ENCODE measurements at regions not wholly inside any gene's neighbourhood (a gene's known extent, or its start where the extent isn't known, plus 50 kb on each side); places are given as distances from the start of the nearest gene placed in this dataset.

- no peak for DNase-seq
These were observed 435.2 kb upstream of the CDH4 start for GRCh38 chr20:60816901-60817300.

DNA sequence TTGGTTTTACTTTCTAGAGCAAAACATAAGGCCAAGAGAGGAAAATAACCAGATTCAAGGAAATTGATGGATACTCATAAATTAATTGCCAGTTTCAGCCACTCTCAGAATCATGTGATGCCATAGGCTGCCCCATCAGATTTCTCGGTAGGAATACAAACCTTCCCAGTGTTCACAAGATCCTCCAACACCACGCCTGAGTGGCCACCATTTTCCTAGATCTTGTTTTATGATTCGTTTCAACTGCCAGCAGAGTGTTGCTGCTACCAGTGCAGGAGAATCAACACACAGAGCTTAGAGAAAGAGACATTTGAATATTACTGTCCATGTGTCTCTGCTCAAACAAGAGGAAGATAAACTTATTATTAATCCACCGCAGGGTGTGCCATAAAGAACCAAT lies 434.2 kb upstream of the CDH4 start:
- no peak for DNase-seq

DNA sequence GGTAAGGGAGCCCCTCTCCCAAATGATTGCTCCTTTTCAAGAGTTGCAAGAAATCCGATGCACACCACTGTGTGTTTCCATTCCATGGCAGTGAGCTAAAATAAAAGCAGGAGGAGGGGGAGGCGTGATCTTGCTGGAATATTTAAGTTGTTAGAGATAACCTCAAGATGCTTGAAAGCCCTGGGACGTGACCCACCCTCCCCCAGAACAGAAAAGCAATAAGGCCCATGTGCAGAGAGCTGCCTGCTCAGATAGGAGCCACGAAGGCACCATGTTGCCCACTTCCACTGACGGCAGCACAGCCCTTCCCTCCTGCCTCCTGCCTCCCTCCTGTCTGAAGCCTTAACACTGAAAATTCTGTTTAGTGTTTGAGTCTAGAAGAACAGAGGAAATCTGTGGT lies 432.6 kb upstream of the CDH4 start:
- DNase-seq: no peak

- DNase-seq: no peak
These were observed 431.9 kb upstream of the CDH4 start for GRCh38 chr20:60820149-60820548.

- DNase-seq: no peak
These were observed 431.1 kb upstream of the CDH4 start for GRCh38 chr20:60820918-60821317.

- DNase-seq: no peak
These were observed 429.1 kb upstream of the CDH4 start for GRCh38 chr20:60822699-60823607.

GRCh38 chr20:60835876-60836275 lies 416.2 kb upstream of the CDH4 start:
- DNase-seq: no peak

DNA sequence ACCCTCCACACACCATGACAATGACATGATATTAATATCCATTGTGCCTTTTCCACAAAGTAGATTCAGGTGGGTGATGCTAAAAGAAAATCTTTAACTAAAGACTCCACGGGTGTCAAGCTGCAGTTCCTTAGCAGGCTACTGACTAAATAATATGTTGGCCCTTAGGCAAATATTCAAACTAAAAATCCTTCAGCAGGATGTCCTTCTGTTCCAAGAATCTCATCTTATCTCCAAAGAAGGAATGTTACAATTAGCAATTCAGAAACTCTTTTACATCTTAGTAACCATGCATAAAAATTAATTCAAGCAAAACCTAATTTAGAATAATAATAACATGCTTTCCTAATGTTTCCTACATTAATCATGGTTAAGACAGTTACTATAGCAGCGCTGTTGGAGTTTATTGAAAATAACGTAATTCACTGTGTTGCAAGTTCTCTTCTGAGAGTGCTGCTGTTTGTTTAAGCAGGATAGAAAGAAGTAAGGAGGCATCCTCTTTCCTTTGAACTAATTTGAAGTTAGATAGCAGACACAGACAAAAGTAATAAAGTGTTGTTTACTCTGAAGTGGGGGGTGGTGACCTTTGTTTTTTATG lies 414.8 kb upstream of the CDH4 start:
- no peak for DNase-seq

DNA sequence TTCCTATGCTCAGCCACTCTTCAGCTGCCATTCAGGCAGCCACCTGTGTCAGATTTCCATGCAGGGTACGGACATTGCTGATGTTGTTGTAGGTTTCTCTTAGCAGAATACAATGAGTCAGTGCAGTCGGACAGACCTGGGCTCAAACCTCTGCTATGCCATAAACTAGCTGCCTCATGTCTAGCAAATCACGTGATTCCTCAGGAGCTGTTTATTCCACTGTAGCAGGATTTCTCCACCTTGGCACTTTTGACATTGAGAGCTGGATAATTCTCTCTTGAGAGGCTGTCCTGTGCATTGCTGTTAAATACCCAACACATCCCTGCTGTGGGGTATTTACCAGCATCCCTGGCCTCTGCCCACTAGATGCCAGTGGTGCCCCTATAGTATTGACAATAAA lies 413.8 kb upstream of the CDH4 start:
- DNase-seq: no peak

GRCh38 chr20:60840971-60841370 lies 411.1 kb upstream of the CDH4 start:
- DNase-seq: no peak

GRCh38 chr20:60845146-60845545 lies 406.9 kb upstream of the CDH4 start:
- no peak for DNase-seq

DNA sequence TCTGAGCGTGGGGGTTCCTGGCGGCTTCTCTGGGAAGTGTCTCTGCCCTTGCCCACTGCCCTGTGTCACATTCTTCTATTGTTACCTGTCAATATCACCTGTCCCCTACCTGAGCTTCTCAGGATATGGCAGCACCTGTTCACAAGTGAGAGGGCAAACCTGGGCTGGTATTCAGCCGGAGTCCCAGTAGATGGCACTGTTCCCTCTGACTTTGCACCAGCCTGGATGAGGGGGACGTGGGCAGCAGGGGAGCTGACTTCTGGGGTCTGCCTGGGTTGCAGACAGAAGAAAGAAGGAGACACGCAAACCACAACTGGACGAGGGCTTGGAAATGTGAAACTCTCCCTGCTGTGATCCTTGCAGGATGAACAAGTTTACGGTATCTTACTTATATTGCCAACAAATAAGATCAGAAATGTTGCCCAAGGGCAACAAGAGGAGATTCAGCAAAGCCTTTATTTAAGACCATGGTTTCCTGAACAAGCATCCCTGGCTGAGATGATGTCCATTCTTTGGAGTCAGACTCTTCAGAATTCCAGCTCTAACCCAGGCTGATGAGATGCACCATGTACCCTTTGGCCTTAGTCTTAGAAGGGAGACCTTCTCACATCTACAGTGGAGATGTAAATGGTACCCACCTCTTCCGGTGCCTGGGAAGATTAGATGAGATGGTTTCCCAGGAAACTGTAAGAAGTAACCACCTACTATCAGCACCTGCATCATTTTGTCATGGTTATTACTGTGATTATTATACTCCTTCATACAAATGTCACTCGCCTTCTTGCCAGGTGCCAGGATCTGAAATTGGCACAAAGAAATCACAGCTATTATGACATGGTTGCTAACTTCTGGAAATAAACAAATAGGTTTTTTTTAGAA lies 400.0 kb upstream of the CDH4 start:
- no peak for DNase-seq

GRCh38 chr20:60857708-60858107 lies 394.4 kb upstream of the CDH4 start:
- DNase-seq: no peak

DNA sequence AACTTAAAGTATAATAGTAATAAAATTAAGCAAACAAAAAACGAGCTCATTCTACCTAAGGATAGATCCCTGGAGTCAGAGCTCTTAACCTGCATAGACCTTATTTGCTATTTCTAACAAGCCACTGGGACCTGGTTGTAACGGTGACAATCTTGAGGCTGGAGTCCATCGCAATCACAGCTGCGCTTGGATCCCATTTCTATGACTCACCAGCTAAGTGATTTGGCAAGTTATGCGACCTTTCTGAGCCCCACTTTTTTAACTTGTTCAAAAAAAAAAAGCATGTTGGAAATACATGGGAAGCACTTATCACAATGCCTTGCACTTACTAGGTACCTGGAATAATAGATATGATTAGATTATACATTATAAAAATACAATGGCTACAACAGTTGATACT lies 389.5 kb upstream of the CDH4 start:
- no peak for DNase-seq

- DNase-seq: no peak
These were observed 388.5 kb upstream of the CDH4 start for GRCh38 chr20:60863548-60863947.

GRCh38 chr20:60867589-60867988 lies 384.5 kb upstream of the CDH4 start:
- no peak for DNase-seq

GRCh38 chr20:60868316-60868891 lies 383.7 kb upstream of the CDH4 start:
- no peak for DNase-seq

DNA sequence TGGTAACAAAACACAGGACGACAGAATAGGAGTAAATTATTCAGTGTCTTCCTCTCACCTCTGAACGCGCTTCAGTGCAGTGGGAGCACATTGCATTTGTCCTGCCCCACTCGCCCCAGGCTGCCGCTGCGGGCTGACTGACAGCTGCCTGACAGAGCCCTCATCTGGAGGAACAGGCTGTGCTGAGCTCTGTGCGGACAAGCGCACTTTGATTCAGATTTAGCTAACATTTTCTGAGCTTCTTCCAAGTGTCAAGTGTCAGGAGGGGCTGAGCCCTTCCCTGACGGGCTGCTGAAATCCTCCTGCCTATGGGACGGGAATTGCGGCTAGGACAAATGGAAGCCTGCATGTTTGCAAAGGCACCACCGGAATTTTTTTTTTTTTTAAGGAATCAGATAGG lies 383.0 kb upstream of the CDH4 start:
- DNase-seq: no peak

GRCh38 chr20:60869625-60870024 lies 382.4 kb upstream of the CDH4 start:
- no peak for DNase-seq

DNA sequence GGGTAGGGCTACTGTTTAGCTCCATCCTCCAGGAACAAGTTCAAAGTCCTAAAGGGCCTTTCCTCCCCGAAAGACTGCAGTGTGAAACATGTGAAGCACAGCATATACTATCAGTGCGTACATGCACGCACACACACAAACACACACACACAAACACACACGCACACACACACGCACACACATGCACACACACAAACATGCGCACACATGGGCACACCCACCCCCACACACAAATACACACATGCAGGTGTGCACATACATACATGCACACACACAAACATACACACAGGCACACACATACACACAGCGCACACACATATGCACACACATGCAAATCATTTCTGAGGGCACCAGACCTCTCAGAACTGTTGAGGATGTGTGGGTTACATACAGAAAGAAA lies 382.0 kb upstream of the CDH4 start:
- DNase-seq: no peak

DNA sequence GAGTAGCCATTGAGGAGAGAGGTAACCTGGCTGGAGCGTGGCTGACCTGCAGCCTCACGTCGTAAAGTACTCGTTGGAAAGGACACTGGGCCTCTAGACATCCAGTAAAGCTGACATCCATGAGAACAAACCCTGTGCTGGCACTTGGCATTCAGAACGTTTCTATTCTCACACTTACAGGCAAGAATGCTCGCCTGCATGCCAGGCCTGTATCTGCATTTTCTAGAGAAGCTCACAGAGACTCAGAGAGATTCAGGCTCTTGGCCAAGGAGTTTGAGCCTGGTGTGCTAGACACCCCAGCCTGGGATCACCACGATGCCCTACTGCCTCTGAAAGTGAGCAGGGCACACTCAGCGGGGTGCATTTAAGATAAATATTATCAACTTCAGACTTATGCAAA lies 379.8 kb upstream of the CDH4 start:
- no peak for DNase-seq

GRCh38 chr20:60877071-60877857 lies 374.8 kb upstream of the CDH4 start:
- no peak for DNase-seq

Measured in CD4-positive, alpha-beta T cell treated with Interleukin-17A for 4 hours (primary cell).